ENCODE measurements at regions not wholly inside any gene's neighbourhood (a gene's known extent, or its start where the extent isn't known, plus 50 kb on each side); places are given as distances from the start of the nearest gene placed in this dataset.

DNA sequence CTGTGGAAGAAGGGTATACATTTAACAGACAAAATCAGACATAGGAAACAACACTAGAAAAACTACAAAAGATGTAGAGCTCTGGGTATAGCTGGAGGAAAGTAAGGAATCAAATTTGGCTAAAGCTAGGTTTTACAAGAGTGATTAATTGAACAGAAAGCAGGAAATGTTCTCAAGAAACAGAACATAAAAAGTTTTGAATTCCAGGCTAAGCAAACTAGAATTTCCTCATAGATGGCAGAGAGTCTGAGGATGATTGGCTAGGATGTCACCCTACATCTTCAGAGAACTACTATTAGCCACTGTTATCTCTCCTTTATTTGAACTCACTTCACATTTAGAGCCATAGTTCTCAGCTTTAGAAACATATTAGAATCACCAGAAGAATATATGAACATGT, 502.1 kb upstream of the PAPPA start:
- Histone ChIP-seq H3K36me3 (no peaks in the 10 kb centered on the region), H3K4me3 (ENCODE audit: low read depth, low read length) (no peak overlapping the region), H3K4me1 (no peaks in the 10 kb centered on the region), H3K27me3 (no peaks in the 10 kb centered on the region), H3K9me3 (no peaks in the 10 kb centered on the region)
- no peak for DNase-seq
- TF ChIP-seq, protein P1, sequence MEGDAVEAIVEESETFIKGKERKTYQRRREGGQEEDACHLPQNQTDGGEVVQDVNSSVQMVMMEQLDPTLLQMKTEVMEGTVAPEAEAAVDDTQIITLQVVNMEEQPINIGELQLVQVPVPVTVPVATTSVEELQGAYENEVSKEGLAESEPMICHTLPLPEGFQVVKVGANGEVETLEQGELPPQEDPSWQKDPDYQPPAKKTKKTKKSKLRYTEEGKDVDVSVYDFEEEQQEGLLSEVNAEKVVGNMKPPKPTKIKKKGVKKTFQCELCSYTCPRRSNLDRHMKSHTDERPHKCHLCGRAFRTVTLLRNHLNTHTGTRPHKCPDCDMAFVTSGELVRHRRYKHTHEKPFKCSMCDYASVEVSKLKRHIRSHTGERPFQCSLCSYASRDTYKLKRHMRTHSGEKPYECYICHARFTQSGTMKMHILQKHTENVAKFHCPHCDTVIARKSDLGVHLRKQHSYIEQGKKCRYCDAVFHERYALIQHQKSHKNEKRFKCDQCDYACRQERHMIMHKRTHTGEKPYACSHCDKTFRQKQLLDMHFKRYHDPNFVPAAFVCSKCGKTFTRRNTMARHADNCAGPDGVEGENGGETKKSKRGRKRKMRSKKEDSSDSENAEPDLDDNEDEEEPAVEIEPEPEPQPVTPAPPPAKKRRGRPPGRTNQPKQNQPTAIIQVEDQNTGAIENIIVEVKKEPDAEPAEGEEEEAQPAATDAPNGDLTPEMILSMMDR (IDR thresholded peaks at IDR 0.05; ENCODE audit: low read depth, low read length) = no peak

DNA sequence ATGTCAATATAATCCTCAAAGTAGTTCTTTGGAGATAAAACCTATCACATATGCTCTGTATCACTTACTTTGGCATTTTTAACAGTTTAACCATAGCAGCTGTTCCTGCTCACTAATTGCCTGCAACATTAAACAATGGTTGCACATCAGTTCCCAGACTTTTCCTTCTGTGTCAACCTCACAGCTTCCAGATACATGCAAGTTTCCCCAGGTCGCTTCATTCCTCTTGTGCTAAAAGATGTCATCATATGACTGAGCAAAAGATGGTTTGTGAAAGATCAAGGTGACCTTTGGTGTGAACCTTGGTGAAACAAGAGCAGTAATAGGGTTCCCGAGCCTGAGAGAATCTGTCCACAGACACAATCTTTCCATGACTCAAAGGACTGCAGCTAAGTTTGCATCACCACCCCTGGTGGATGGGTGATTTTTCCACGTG, 500.4 kb upstream of the PAPPA start:
- no peaks in the 10 kb centered on the region for H3K36me3 ChIP-seq
- no peaks in the 10 kb centered on the region for H3K27me3 ChIP-seq
- H3K4me3 ChIP-seq (ENCODE audit: low read depth, low read length) = no peak overlapping the region
- TF ChIP-seq, protein P1 (IDR thresholded peaks at IDR 0.05; ENCODE audit: low read depth, low read length) = no peak
- DNase-seq = no peak
- H3K4me1 ChIP-seq = no peaks in the 10 kb centered on the region
- H3K9me3 ChIP-seq = no peaks in the 10 kb centered on the region

DNA sequence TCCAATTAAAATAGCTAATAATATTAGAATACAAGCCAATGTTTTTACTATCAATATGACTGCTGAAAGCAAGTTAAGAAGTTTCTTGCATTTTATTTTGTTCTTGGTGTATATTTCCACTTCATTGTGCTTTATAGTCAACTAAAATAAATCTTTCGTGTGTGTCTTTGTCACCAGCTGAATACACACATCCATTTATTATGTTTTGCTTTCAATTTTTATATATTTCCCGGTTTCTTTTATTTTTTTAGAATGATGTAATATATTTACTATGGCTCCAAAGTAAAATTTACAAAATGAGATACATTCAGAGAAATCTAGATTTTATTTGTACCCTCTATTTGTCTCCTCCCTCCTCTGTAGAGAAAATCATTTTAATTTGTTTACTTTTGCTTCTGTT, 495.9 kb upstream of the PAPPA start:
- H3K27me3 ChIP-seq = no peaks in the 10 kb centered on the region
- H3K4me3 ChIP-seq (ENCODE audit: low read depth, low read length) = no peak overlapping the region
- no peaks in the 10 kb centered on the region for H3K9me3 ChIP-seq
- H3K4me1 ChIP-seq = no peaks in the 10 kb centered on the region
- no peak for DNase-seq
- TF ChIP-seq, protein P1 (IDR thresholded peaks at IDR 0.05; ENCODE audit: low read depth, low read length) = no peak
- no peaks in the 10 kb centered on the region for H3K36me3 ChIP-seq

DNA sequence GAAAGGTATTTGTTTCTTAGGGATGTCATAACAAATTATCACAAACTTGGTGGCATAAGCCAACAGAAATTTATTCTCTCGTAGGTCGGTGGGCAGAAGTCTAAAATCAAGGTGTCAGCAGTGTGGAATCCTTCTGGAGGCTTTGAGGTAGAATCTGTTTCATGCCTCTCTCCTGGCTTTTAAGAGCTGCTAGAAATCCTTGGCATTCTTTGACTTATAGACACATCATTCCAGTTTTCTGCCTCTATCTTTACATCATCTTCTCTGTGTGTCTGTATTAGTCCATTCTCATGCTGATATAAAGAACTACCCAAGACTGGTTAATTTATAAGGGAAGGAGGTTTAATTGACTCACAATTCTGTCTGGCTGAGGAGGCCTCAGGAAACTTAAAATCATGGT, 488.1 kb upstream of the PAPPA start:
- Histone ChIP-seq H3K36me3 (no peaks in the 10 kb centered on the region), H3K4me1 (no peaks in the 10 kb centered on the region)

DNA sequence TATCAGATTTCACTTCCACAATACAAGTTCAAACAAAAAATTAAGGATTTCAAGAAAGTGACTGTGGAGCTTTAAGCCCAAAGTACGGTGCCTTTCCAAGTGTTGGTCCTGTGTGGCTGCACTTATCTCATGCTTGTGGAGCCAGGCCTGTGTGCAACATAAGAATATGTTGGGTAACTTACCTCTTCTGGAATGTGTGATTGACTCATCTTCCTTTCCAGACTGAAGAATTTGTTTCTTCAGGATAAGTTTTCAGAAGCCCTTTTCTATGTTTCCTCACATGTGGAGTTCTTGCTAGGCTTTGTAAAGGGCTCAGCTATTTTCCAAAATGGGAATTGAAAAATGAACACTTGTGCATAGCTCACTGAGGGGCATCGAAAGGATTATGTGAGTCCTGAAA, 485.1 kb upstream of the PAPPA start:
- no peak overlapping the region for H3K4me3 ChIP-seq (ENCODE audit: low read depth, low read length)
- DNase-seq = no peak
- H3K36me3 ChIP-seq = no peaks in the 10 kb centered on the region
- no peaks in the 10 kb centered on the region for H3K9me3 ChIP-seq
- H3K27me3 ChIP-seq = no peaks in the 10 kb centered on the region
- TF ChIP-seq, protein P1 (IDR thresholded peaks at IDR 0.05; ENCODE audit: low read depth, low read length) = no peak
- H3K4me1 ChIP-seq = no peaks in the 10 kb centered on the region

More for the DNA sequence above, 488.1 kb upstream of the PAPPA start:
- no peaks in the 10 kb centered on the region for H3K27me3 ChIP-seq
- TF ChIP-seq, protein P1 (IDR thresholded peaks at IDR 0.05; ENCODE audit: low read depth, low read length) = no peak
- DNase-seq = no peak
- no peaks in the 10 kb centered on the region for H3K9me3 ChIP-seq
- H3K4me3 ChIP-seq (ENCODE audit: low read depth, low read length) = no peak overlapping the region

DNA sequence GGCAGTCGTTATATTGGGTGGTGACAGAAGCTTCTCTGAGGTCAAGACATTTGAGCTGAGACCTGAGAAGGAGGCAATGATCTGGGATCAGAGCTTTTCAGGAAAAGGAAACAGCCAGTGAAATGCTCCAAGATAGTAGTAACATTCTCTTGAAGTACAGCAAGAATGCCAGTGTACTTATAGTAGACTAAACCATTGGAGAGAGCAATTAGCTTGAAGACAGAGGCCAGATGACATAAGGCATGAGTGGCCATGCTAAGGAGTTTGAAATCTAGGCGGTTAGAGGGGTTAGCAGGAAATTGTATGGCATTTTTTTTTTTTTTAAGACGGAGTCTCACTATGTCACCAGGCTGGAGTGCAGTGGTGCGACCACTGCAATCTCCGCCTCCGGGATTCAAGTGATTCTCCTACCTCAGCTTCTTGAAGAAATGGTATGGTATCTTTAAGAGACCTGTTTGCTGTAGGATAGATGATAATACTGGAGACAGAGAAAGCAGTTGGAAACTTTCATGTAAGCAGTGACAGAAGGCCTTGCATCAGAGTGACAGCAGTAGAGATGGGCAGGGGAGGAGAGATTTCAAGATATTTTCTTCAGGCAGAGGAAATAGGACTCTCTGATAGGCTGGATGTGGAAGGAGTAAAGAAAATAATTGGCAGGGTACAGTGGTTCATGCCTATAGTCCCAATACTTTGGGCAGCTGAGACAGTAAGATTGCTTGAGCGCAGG, 482.2 kb upstream of the PAPPA start:
- TF ChIP-seq, protein P1 (IDR thresholded peaks at IDR 0.05; ENCODE audit: low read depth, low read length) = no peak
- no peak for DNase-seq
- no peaks in the 10 kb centered on the region for H3K9me3 ChIP-seq
- H3K4me1 ChIP-seq = no peaks in the 10 kb centered on the region
- no peaks in the 10 kb centered on the region for H3K36me3 ChIP-seq
- H3K27me3 ChIP-seq = no peaks in the 10 kb centered on the region
- H3K4me3 ChIP-seq (ENCODE audit: low read depth, low read length) = no peak overlapping the region
